NCI-H82 (cell line): ENCODE measurements at regions not wholly inside any gene's neighbourhood (a gene's known extent, or its start where the extent isn't known, plus 50 kb on each side); places are given as distances from the start of the nearest gene placed in this dataset.
"Not testable (repeated sequence)": the region's sequence is repeated elsewhere in the genome, so short reads cannot be mapped to it uniquely, and the experiment has no call there.

Source experiments
- DNase-seq: peaks from one replicate; lab custom pipeline; 2025; lab: John Stamatoyannopoulos, UW

DNA sequence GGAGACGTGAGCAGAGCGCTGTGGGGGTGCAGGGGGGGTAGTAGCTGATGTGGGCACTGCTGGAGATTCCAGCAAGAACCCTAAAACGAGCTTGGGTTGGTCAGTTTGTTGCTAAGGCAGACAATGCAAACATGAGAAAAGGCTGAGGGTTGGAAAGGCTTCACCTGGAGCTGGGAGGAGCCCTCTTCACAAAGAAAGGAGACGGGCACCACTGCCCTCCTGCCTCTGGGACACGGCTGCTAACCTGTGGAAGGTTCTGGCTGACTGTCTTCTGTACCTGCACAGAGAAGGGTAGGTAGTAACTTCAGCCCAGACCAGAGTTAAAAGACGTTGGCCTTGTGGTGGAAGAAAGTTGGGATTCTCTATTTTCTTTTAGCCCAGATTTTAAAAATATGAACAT lies 108.7 kb downstream of the SUCLA2 start:
- no peak for DNase-seq

DNA sequence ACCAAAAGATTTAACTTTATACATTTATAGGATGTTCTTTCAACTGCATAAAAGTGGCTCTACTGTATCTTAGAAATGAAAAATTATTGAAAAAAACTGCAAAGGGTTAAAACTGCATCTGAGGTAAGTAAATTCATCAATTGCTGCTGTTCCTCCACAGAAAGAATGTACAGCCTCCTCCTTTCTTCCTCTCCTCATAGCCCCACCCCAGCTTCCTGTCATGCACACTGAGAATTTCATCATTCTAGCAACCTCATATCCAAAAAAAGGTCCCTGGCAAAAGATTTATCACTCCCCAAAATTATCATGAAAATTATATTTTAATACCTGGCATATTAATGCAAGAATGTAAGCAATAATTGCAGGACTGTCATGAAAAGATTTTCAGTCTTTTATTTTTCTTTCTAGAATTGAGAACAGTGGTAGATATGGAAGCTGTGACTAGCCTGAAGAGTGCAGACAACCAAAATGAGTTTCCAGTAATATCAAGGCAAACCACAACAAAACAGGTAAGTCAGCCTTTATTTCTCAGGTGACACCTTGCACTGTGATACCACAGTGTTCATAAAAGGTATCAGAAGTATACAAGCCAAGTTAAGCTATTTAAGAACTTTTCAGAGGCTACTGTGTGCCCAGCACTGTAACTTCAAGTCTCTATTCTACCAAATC lies 110.8 kb downstream of the SUCLA2 start:
- DNase-seq = no peak

DNA sequence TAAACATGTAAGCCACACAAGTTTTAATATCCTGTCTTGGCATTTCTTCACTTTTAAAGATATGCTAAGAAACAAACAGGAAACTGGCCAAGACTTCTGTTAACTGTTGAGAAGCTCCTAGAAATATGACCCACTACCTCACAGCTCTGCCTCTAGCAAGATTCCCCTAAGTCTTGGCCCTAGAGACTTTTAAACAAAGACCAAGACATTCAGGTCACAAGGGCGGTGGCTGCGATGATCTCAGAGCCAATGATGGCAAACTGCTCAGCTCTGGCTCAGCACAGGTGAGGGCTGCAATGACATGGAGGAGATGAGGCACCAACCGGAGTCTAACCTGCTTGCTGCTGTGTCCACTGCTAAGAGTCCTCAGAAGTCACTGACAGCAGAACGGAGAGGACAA lies 114.8 kb downstream of the SUCLA2 start:
- no peak for DNase-seq

DNA sequence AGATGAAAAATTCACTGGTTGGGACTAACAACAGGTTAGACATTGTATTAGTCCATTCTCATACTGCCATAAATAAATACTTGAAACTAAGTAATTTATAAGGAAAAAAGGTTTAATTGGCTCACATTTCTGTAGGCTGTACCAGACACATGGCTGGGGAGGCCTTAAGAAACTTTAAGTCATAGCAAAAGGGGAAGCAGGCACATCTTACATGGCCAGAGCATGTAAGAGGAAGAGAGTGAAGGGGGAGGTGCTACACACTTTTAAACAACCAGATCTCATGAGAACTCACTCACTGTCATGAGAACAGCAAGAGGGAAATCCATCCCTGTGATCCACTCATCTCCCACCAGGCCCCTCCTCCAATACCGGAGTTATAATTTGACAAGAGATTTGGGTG lies 125.9 kb downstream of the SUCLA2 start:
- no peak for DNase-seq

DNA sequence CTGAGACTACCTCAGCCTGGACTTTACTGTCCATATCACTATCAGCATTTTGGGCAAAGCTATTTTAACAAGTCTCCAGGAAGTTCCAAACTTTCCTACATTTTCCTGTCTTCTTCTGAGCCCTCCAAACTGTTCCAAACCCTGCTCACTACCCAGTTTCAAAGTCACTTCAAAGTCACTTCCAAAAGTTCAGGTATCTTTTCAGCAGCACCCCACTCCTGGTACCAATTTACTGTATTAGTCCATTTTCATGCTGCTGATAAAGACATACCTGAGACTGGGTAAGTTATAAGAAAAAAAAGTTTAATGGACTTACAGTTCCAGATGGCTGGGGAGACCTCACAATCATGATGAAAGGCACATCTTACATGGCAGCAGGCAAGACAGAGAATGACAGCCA lies 127.1 kb downstream of the SUCLA2 start:
- not testable (repeated sequence) for DNase-seq

DNA sequence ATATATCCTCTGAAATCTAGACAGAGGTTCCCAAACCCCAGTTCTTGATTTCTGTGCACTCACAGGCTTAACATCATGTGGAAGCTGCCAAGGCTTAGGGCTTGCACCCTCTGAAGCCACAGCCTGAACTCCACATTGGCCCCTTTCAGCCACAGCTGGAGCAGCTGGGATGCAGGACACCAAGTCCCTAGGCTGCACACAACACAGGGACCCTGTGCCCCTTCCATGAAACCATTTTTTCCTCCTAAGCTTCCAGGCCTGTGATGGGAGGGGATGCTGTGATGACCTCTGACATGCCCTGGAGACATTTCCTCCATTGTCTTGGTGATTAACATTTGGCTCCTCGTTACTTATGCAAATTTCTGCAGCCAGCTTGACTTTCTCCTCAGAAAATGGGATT lies 127.8 kb downstream of the SUCLA2 start:
- DNase-seq = not testable (repeated sequence)

DNA sequence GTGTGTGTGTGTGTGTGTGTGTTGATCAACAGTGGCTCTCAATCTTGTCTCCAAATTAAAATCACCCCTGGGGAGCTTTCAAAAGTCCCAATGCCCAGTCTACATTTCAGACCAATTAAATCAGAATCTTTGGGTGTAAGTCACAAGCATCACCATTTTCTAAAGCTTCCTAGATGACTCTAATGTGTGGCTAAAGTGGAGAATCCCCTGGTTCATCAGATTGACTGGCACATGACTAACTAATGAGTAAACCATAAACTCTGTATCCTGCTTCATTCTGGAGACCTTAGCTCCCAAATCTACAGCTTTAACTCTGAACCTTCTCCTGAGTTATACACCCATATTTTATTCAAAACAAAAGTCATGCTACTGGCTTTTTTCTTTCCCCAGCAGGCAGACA lies 131.3 kb downstream of the SUCLA2 start:
- no peak for DNase-seq

DNA sequence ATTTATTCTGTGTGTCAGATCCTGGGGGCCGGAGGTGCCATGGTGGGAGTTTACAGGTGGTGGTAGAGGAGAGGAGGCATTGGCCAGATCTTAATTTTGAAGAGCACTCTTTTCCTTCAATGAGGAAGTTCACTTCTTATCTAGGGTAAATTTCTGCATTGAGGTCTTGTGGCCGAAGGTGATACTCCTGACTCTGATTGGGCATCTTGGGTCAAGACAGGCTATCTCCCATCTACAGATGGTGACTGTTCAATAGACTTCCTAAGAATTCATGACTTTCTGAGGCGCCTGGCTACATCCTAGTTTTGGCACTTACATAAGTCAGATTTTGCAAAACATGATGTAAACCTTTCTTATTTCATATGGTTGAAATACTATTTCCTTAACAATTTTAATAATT lies 135.2 kb downstream of the SUCLA2 start:
- no peak for DNase-seq

DNA sequence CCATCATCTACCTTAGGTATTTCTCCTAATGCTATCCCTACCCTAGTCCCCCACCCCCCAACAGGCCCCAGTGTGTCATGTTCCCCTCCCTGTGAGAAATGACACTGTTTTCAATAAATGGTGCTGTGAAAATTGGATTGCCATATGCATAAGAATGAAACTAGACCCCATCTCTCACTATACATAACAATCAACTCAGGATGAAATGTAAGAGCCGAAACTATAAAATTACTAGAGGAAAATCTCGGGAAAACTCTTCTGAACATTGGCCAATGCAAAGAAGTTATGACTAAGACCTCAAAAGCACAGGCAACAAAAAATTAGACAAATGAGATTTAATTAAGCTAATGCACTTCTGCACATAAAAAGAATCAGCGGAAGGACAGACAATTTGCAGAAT lies 138.2 kb downstream of the SUCLA2 start:
- DNase-seq = no peak

DNA sequence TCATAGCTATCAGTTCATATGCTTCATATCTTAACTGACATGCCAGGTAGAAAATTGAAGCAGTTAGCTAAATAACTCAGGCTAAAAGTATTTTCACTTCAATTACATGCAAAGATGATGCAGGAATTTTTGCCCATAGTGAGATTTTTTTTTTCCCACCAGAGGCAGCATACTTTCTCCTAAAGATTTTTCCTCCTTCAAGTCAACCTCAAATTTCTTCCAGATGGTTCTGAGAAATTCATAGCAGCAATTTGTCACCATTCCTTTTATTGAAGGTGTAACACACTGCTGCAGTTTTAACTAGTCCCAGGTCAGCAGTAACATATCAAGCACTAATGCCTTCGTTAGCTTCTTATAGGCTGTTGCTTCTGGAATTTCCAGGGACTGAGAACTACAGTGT lies 141.9 kb downstream of the SUCLA2 start:
- DNase-seq = no peak

DNA sequence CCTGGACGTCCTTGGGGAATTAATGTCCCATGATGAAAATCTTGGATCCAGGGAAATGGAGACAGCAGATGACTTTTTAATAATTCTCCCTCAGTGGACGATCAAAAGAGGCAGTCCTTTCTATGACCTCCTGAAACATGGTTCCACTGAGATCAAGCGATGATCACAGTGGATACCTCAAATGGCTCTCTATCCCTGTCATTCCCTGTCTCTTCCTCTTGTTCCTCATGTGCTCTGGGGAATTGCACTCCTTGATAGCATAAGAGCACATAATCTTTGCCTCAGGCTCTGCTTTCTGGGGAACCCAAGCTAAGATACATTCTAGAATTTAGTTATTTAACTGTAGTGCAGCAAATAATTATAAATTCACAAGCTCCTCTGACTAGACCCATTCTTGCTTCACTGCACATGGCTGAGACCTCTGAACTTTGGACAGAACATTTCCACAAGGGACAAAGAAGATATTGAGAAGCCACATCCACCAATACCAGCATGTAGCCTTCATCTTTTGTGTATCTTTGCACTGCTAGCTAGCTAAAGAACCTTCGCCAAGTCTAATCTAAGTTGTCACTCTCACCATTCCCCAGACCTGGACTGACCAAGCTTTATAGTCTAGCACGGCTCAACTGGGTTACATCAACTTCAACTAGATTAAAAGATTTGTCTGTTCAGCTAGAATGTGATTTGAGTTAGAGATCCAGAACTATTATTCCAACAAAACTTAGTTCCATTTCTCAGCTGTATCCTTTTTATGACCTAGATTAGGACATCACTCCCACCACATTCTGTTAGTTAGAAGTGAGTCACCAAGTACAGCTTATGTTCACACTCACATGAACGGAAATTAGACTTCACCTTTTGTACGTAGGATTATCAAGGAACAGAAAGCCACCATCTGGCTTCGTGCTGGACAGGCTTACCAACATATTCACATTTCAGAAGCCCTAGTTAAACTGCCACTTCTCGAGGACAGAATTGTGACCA lies 142.7 kb downstream of the SUCLA2 start:
- DNase-seq = peak; percentile 86

DNA sequence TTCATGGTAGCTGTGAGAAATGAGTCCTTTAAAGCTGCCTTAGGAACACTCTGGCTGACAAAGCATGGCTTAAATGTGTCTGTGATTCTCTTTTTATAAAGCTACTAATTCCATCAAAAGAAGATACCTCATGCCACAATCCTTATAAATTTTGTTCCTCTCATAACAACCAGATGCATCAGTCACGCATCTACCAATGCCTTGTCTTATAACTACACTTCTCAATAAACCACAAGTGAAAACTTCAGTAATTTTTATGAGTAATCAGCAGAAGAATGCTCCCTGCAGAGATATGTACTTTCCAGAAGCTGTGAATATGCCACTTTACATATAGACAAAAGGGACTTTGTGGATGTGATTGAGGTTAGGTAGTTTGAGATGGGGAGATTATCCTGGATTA lies 147.8 kb downstream of the SUCLA2 start:
- no peak for DNase-seq

DNA sequence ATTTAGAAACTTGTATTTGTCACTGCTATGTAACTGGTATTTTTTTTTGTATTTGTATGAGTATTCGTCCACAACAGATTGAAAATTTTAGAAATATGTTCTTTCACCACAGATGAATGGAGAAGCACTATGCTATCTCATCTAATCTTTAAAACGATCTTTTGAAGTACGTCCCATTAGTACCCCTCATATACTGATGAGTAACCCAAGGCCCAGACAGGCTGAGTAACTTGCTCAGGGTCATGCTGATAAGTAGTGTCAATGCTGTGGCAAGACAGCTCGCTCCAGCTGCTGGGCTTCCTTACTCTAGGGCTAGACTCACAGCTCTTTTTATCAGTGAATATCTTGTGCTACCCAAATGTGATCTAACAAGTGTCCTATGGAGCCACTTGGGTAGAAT lies 154.2 kb downstream of the SUCLA2 start:
- no peak for DNase-seq

DNA sequence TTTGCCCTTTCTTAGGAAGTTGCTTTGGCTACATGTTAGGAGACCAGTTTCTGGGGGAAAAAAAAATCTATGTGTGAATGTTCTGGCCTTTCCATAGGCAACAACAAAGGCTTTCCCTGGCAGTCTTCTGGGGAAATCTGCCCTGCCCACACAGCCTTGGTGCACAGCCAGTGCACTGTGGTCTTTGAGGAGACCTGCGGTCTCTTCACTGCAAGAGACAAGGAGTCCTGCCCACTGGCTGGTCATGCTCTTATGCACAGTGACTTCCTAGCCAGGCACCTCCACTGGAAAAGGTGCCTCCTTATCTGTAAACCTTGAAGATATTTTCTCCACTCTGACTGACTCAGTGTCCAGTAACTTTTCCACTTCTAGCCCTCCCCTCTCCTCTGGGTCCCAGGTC lies 155.1 kb downstream of the SUCLA2 start:
- no peak for DNase-seq

DNA sequence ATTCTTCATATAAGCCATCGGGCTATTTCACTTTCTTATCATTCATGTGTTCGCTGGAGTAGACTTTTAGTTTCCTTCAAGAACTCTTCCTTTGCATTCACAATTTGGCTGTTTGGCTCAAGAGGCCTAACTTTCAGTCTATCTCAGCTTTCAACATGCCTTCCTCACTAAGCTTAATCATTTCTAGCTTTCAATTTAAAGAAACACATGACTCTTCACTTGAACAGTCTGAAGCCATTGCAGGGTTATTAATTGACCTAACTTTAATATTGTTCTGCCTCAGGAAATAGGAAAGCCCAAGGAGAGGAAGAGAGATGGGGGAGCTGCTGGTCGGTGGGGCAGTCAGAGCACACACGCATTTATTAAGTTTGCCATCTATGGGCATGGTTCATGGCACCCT lies 158.1 kb downstream of the SUCLA2 start:
- no peak for DNase-seq

DNA sequence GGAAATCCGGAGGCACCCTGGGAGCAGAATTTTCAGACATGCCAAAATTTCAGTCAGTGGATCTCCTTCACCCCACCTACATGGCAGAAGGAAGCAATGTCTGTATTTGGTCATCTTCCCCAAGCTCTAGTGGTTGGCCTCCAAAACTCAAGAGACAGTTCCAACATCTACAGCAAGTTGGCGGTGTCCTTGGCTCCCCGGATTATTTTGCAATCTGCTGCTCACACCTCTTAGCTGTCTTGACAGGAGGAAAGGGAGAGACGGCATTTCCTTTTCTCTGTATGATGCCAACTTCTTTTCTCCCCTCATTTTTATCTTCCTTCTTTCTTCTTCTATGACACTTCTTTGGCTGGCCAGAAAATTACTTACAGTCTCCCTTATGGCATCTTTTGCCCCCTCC lies 159.9 kb downstream of the SUCLA2 start:
- no peak for DNase-seq

DNA sequence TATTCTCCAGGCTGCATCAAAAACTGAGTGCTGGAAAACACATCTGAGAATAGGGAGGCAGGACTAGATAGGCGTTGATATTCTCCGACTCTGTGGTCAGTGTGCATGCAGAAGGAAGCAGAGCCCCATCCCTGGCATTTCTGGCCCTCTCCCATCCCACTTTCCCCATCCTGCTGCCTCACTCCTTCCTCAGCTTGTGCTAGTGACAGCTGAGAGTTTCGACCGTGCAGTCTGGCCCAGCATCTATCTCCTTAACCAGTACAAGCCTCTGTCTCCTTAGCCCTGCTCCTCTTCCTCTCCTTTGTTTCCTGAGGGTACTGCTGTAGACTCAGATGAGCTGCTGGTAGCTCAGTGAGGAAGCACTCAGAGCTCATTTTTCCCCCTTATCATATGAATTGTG lies 163.2 kb downstream of the SUCLA2 start:
- DNase-seq = no peak

DNA sequence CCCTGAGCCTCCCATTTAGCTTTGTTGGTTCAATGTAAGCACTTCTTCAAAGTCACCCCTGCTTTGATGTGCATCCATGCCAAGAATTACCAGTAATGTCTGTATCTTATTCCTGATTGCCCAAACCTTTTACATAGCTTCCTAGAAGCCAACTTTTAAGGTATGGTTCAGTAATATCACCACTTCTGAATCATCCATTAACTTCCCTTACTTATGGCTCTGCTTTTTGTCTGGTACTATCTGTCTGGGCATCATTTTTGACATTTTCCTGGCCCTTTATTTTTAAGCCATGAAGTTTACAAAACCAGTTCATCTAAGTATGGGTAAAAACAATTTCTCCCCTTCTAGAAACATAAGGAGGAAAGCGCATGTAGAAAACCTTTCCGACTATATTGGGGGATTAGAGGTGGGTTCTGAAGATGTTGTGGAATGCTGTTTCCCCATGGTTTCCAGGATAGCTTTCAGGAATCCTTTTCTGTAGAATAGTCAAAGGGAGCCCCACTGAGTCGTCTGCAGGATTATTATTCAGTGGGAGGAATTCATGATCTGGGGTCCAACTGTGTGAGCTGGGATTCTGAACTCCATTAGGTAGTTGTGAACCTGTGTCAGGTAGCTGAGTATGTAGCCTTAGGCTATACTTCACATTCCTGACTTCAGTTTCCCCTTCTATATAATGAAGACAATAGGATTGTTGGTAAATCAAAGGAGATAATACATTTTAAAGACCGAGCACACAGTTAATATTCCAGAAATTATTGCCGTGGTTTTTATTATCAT lies 163.8 kb downstream of the SUCLA2 start:
- DNase-seq = no peak

DNA sequence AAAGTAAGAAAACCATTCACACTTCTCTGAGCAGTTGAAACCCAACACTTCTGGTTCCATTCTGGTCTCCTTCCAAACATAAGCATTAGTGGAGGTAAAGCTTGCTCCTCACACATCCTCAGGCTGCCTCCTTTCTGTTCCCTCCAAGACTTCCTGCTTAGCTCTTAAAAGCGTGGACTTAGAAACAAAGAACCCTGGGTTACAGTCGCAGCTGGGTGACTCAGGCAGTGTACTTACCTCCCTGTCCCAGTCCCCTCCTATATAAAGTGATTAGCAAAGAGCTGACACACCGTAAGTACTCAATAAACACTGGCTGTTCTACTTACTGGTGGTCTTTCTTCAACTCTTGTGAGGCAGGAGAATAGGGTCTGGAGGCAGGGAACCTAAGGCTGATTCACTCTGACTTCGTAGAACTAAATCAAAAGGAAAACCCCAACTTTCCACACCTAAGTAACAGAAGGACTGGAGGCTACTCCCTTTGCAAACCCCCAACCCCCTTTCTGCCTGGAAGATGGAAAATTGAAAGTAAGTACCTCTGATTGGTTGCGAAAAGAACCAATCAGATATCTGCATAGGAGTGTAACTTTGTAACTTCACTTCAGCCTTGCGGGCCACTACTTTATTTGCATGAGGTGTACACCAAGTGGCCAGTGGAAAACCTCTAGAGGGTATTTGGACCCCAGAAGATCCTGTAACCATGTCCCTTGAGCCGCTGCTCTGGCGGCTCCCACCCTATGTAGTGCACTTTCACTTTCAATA lies 165.4 kb downstream of the SUCLA2 start:
- no peak for DNase-seq

DNA sequence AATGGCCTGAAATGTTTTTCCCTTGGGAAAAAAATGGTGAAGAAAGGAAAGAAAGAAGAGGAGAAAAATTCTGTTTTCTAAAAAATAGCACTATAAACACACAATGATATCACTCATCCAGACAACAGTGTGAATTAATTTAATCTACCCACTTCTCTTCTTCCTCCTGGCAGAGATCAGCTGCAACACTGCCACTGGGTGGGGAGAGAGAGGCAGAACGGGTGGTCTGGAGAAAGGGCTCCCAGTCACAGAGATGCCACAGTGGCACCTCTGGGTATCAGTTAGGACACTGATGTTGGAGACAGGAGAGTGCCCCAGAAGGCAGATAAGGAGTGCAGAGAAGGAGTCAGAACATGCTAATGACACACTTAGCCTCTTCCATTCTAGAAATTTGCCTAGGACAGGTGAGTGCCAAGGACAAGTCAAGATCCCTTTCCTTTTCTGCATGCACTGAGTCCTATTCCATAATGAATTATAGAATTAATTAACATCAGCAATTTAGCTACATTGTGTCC lies 168.6 kb downstream of the SUCLA2 start:
- no peak for DNase-seq

DNA sequence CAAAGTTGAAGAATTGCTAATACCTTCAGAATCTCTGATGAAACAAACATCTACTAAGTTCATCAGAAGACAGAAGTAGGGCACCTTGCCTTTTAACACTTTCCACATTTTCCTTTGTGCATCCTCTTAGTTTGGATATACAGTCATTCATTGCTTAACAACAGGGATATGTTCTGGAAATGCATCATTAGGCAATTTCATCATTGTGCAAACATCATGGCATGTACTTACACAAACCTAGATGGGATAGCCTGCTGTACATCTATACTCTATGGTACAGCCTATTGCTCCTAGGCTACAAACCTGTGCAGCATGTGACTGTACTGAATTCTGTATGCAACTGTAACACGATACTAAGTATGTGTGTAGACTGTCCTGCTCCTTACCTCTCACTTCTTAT lies 169.8 kb downstream of the SUCLA2 start:
- DNase-seq = no peak

DNA sequence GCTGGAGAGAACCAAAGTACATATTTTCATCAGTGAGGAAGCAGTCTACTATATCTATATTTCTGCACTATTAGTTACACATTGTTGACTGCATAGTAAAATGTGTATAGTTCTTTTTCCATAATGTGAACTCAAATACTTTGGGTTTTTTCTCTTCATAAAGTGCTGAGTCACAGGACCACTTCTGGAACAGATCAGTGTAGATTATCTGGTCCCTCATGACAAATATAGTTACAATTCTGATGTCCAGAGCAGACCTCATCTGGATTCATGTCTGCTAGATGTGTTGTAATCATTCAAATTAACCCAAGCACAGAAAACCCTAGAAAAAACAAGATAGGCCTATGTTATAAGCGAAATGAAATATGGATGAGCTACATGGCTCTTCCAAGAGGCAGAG lies 171.4 kb downstream of the SUCLA2 start:
- no peak for DNase-seq
